PFSK-1 (cell line): ENCODE measurements at regions not wholly inside any gene's neighbourhood (a gene's known extent, or its start where the extent isn't known, plus 50 kb on each side); places are given as distances from the start of the nearest gene placed in this dataset.

ENCODE experiments used
- FOXP2 ChIP-seq: optimal IDR thresholded peaks from 2 replicates; pipeline ENCODE3; 2011; ENCODE audit warnings: borderline replicate concordance, control low read depth, inconsistent platforms; ENCODE audit not compliant: insufficient read depth; ENCODE audit errors: extremely low read length, extremely low read depth
- POLR2AphosphoS5 ChIP-seq: IDR thresholded peaks from 2 replicates; pipeline ENCODE4 v1.6.1; 2012; ENCODE audit warnings: low read depth, mild to moderate bottlenecking, control low read depth, low read length, moderate library complexity
- REST ChIP-seq, 2 experiments: IDR thresholded peaks; 2 replicates each; pipeline versions ENCODE4 v1.6.1 to v1.8.0; 2011 to 2012; ENCODE audit warnings: low read depth in 2 of 2, low read length in 2 of 2, control low read depth in 1 of 2, inconsistent platforms in 1 of 2, mild to moderate bottlenecking in 1 of 2, moderate library complexity in 1 of 2; ENCODE audit not compliant: insufficient read depth in 1 of 2
- SIN3A ChIP-seq: IDR thresholded peaks from 2 replicates; pipeline ENCODE4 v1.6.1; 2012; ENCODE audit warnings: mild to moderate bottlenecking, low read length, moderate library complexity, borderline replicate concordance; ENCODE audit not compliant: insufficient read depth
- TAF1 ChIP-seq: IDR thresholded peaks from 2 replicates; pipeline ENCODE4 v1.6.1; 2012; ENCODE audit warnings: low read length, control low read depth, borderline replicate concordance; ENCODE audit not compliant: insufficient read depth

DNA sequence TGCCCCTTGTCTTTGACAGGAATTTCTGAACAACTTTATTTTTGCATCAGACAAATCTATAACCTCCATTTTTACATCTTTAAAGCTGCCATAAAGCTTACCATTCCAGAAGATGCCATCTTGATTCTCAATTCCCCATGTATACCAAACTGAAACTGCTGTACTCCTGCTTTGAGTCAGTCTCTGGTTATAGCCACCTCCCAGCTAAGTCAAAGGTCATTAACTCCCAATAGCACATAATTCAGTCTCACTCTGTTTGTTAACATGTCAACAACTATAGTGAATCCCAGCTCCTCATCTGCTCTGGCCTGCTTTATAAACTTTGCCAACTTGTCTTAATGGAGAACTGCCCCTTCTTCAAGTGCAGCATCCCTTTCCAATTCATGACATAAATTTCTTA is 343.6 kb downstream of the FRK start:
- TF ChIP-seq POLR2AphosphoS5, result no peak
- TF ChIP-seq TAF1, result no peak
- TF ChIP-seq REST (IDR thresholded peaks at IDR 0.05; ENCODE audit: insufficient read depth in 1 of 2, low read depth in 2 of 2, low read length in 2 of 2), result no peak
- no peak for TF ChIP-seq SIN3A
- no peak for TF ChIP-seq FOXP2
